ENCODE measurements at regions not wholly inside any gene's neighbourhood (a gene's known extent, or its start where the extent isn't known, plus 50 kb on each side); places are given as distances from the start of the nearest gene placed in this dataset.

- no peaks in the 10 kb centered on the region for H3K36me3 ChIP-seq
- no peaks in the 10 kb centered on the region for H3K27me3 ChIP-seq
- H3K4me3 ChIP-seq = no peak overlapping the region
- DNase-seq = no peak
- intact Hi-C loops (cut with DNase I) = no loop called here
- H3K9me3 ChIP-seq = no peaks in the 10 kb centered on the region
- WGBS, 2 donors = 77 to 84% methylated on average over 1 of the region's 1 CpG
- H3K4me1 ChIP-seq = no peaks in the 10 kb centered on the region
- TF ChIP-seq EP300 (IDR thresholded peaks at IDR 0.05) (no peak), POLR2A (IDR thresholded peaks at IDR 0.05) (no peak), CTCF (IDR thresholded peaks at IDR 0.05) (no peak), POLR2AphosphoS5 (IDR thresholded peaks at IDR 0.05) (no peak)
- H3K27ac ChIP-seq = no peak overlapping the region
Measured at GRCh38 chr4:71081192-71081591, 87.7 kb downstream of the DCK start.

- H3K4me3 ChIP-seq = no peak overlapping the region
- no peak overlapping the region for H3K27ac ChIP-seq
- no peak for TF ChIP-seq CTCF (IDR thresholded peaks at IDR 0.05)
- no peak for TF ChIP-seq EP300 (IDR thresholded peaks at IDR 0.05)
- DNase-seq = no peak
- peaks cover 0 to 5% (median 2%) of the 10 kb centered on the region in 4 donors for H3K9me3 ChIP-seq
- H3K4me1 ChIP-seq = no peaks in the 10 kb centered on the region
- intact Hi-C loops (cut with DNase I) = no loop called here
- H3K27me3 ChIP-seq = no peaks in the 10 kb centered on the region
- 78 to 82% methylated on average over 1 of the region's 1 CpG for WGBS, 2 donors
- no peaks in the 10 kb centered on the region for H3K36me3 ChIP-seq
Measured at GRCh38 chr4:71093745-71094144, 100.3 kb downstream of the DCK start.

- no peak overlapping the region for H3K4me3 ChIP-seq
- intact Hi-C loops (cut with DNase I) = no loop called here
- H3K4me1 ChIP-seq = no peaks in the 10 kb centered on the region
- no peak for DNase-seq
- TF ChIP-seq EP300 (IDR thresholded peaks at IDR 0.05) (no peak), POLR2A (IDR thresholded peaks at IDR 0.05) (no peak), CTCF (IDR thresholded peaks at IDR 0.05) (no peak), POLR2AphosphoS5 (IDR thresholded peaks at IDR 0.05) (no peak)
- no peaks in the 10 kb centered on the region for H3K27me3 ChIP-seq
- no peaks in the 10 kb centered on the region for H3K36me3 ChIP-seq
- no peak overlapping the region for H3K27ac ChIP-seq
- peaks cover 0 to 5% (median 2%) of the 10 kb centered on the region in 4 donors for H3K9me3 ChIP-seq
Measured at GRCh38 chr4:71094201-71094600, 100.8 kb downstream of the DCK start.

- intact Hi-C loops (cut with DNase I) = no loop called here
- Histone ChIP-seq H3K27me3 (no peaks in the 10 kb centered on the region), H3K4me3 (no peak overlapping the region), H3K4me1 (no peaks in the 10 kb centered on the region), H3K27ac (no peak overlapping the region), H3K36me3 (no peaks in the 10 kb centered on the region), H3K9me3 (peaks cover 0 to 5% (median 2%) of the 10 kb centered on the region in 4 donors)
- no peak for DNase-seq
- 94% methylated on average over 2 of the region's 2 CpGs for WGBS, 2 donors
- TF ChIP-seq POLR2A (IDR thresholded peaks at IDR 0.05) (no peak), CTCF (IDR thresholded peaks at IDR 0.05) (no peak), POLR2AphosphoS5 (IDR thresholded peaks at IDR 0.05) (no peak), EP300 (IDR thresholded peaks at IDR 0.05) (no peak)
Measured at GRCh38 chr4:71095141-71095540, 101.7 kb downstream of the DCK start.

GRCh38 chr4:71095545-71095944 is 102.1 kb downstream of the DCK start:
- H3K9me3 ChIP-seq = peaks cover 0 to 3% (median 0%) of the 10 kb centered on the region in 4 donors
- no peaks in the 10 kb centered on the region for H3K27me3 ChIP-seq
- H3K36me3 ChIP-seq = no peaks in the 10 kb centered on the region
- TF ChIP-seq POLR2AphosphoS5 (IDR thresholded peaks at IDR 0.05) = no peak
- no peak for TF ChIP-seq CTCF (IDR thresholded peaks at IDR 0.05)
- TF ChIP-seq EP300 (IDR thresholded peaks at IDR 0.05) = no peak
- TF ChIP-seq POLR2A (IDR thresholded peaks at IDR 0.05) = no peak
- intact Hi-C loops (cut with DNase I) = no loop called here
- DNase-seq = no peak
- 94 to 96% methylated on average over 1 of the region's 1 CpG for WGBS, 2 donors
- H3K4me3 ChIP-seq = no peak overlapping the region
- H3K4me1 ChIP-seq = no peaks in the 10 kb centered on the region
- H3K27ac ChIP-seq = no peak overlapping the region
